ENCODE measurements at regions not wholly inside any gene's neighbourhood (a gene's known extent, or its start where the extent isn't known, plus 50 kb on each side); places are given as distances from the start of the nearest gene placed in this dataset.

- no peak for DNase-seq
Observed at GRCh38 chr9:89698411-89699005, 93.7 kb downstream of the GADD45G start.

DNA sequence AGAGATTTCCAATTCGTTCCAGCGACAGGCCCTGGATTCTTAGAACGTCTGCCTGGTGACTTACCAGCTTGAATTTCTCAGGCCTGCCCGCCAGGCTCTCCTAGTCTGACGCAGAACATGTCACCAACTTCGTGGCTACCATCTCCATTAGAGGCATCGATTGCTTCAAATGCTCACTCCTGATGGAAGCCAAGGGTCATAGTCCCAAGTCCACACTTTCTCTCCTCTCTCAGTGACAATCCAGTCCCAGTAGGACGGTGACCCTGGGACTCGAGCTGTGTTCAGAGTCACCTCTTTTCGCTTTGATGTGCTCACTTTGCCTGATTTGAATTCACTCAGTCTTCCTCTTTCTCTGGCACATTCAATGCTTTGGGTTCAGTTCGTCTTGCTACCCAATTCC lies 94.8 kb downstream of the GADD45G start:
- DNase-seq, result no peak

GRCh38 chr9:89701221-89701798 lies 96.5 kb downstream of the GADD45G start:
- peak; percentile 77 for DNase-seq

DNA sequence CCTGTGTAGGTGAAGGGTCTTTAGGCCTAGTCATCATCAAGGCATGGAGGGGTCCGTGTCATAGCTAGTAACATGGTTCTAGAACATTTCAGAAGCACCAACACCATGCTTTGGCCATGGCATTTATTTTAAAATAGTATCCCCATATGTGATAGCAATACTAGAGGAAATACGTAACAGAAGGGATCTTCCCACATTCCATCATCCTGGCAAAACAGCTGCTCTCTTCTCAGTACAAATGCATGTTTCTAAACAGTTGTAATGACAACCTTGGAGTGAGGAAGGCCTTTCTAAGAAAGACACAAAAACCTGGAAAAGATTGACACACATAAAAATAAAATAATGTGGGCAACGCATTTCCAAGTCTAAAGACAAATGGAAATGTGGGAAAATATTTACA lies 97.6 kb downstream of the GADD45G start:
- DNase-seq, result no peak

- DNase-seq, result no peak
Observed at GRCh38 chr9:89705651-89706050, 100.8 kb downstream of the GADD45G start.

DNA sequence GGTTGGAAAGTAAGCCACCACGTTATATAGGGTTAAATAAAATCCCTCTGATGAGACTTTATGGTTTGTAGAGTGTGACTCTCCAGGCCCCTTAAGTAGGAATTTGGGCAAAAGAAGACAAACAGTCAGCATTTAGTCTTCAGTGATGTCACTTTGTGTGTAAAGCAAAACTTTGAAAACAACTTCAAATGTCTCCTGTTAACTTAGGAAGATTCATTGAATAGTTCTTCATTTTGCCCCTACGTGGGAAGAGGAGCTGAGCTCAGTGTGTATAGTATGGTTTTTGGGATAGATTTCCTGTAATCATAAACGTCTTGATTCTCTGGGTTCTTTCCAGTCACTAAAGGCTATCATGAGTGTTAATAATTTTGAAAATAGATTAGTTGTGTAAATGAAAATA lies 101.3 kb downstream of the GADD45G start:
- no peak for DNase-seq

GRCh38 chr9:89706731-89707191 lies 101.9 kb downstream of the GADD45G start:
- no peak for DNase-seq

DNA sequence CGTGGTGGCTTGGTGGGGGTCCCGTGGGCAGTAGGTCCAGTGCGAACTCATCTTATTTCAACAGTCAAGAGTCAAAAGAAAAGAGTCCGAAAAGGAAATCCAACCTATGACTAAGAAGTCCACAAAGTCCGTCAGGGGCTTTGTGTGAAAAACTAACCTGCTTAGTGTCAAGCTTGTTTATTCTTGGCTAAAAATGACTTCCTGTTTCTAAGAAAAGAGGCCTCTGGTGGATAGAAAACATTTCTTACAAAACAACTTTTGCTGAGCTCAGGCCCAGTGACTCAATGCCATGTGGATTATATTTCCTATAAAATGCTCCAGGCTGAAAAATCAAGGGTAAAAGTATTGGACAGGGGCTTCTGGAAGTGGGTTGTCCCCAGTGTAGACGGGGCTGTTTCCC lies 105.9 kb downstream of the GADD45G start:
- no peak for DNase-seq

- no peak for DNase-seq
Observed at GRCh38 chr9:89711866-89712265, 107.1 kb downstream of the GADD45G start.

GRCh38 chr9:89712283-89712682 lies 107.5 kb downstream of the GADD45G start:
- DNase-seq, result no peak

DNA sequence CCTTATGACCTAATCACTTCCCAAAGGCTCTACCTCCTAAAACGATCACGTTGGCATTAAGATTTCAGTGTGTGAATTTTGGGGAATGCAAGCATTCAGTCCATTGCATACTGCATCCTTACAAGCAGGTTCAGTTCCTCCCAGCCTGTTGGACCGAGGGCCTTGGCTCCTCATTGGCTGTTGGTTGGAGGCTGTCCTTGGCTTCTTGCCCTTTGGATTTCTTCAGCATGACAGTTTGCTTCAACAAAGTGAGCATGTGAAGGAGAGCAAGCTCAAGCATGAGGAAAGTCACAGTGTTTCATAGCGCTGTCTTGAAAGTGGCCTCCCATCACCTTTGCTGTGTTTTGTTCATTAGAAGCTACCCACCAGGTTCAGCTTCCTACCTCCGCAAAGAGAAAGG lies 109.5 kb downstream of the GADD45G start:
- no peak for DNase-seq

- DNase-seq, result peak; percentile 14
Observed at GRCh38 chr9:89715318-89715858, 110.6 kb downstream of the GADD45G start.

DNA sequence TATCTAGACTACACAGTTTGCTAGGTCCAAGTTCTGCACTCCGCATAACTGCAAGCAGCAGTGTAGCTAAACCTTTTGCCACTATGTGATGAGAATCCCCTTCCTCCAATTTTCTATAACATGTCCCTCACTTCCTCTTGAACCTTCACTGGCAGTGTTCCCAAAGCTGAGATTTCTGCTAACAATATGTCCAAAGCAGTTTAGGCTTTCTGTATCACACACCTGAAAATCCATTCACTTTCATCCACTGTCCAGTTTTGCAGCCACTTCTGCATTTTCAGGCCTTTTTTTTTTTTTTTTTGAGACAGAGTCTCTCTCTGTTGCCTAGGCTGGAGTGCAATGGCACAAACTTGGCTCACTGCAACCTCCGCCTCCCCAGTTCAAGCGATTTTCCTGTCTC lies 111.1 kb downstream of the GADD45G start:
- no peak for DNase-seq

- DNase-seq, result no peak
Observed at GRCh38 chr9:89716559-89716958, 111.7 kb downstream of the GADD45G start.

GRCh38 chr9:89718176-89718575 lies 113.4 kb downstream of the GADD45G start:
- DNase-seq, result no peak

GRCh38 chr9:89718651-89719050 lies 113.8 kb downstream of the GADD45G start:
- no peak for DNase-seq

DNA sequence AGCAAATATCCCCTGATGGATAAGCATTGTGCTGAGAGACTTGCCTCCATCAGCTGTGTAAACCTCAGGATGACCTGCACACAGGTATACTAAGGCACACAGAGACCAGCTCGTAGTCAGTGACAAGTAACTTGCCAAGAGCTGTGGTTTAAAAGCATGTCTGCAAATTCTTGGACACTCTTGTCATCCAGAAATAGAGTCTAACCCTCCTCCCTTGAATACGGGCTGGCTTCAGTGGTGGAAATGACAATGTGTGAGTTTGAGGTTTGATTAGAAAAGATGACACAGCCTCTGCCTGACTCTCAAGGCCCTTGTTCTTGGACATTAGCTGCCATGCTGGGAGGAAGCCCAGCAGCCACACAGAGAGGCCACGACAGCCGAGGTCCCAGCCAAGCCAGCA lies 114.4 kb downstream of the GADD45G start:
- no peak for DNase-seq

DNA sequence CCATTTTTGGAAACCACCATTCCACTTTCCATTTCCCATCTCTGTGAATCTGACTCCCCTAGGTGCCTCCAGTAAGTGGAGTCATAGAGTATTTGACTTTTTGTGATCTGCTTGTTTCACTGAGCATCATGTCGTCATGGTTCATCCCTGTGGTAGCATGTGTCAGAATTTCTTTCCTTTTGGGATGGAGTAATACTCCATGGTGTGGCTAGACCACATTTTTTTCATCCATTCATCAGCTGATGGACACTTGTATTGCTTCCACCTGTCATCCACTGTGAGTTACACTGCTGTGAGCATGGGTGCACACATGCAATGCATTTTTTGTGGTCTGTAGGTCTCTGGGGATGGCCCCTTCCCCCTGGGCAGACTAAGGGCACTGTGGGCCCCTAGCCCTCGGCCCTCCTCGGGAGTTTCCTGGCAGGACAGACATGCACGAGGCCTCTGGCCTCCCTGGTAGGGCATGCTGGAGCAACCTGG lies 115.9 kb downstream of the GADD45G start:
- DNase-seq, result no peak

- DNase-seq, result no peak
Observed at GRCh38 chr9:89721176-89721700, 116.4 kb downstream of the GADD45G start.

GRCh38 chr9:89721971-89722530 lies 117.2 kb downstream of the GADD45G start:
- no peak for DNase-seq

DNA sequence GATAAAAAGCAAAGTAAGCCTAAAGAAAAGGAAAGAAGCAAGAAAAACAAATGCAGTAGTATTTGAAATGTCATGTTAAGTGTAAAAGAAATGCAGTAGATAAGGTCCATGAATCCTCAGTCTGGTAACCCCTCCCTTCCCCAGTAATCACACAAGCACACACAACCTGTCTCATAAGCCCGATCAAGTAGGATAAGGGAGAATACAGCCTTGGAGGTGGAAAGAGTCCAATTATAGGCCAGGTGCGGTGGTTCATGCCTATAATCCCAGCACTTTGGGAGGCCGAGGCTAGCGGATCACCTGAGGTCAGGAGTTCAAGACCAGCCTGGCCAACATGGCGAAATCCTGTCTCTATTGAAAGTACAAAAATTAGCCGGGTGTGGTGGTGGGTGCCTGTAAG lies 117.9 kb downstream of the GADD45G start:
- no peak for DNase-seq

DNA sequence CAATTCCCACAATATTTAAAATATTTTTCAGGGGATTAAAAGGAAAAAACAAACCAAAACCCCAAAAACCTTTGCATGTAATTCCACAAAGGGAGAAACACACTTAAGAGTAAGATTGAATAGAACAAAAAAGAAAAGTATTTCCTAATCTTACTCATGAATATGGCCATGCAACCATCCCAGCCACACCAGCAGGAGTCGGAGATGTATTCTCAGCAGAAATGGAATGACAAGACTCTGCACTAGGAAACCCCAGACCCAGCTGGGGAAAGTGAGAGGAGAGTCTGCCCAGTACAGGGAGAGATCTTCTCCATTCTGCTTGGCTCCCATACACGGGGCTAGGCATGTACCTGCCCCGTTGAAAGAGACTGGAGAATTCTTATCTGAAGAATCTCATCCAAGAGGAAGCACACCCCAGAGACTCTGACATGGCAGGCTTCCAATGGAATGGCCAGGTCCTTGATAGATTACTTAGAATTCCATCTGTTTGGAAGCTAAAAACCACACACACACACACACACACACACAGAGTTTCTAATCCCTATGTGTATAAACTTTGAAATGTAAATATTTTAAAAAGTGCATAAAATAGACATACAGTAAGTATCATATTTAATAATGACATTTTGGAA lies 118.8 kb downstream of the GADD45G start:
- DNase-seq, result no peak

- no peak for DNase-seq
Observed at GRCh38 chr9:89724659-89725058, 119.8 kb downstream of the GADD45G start.

- no peak for DNase-seq
Observed at GRCh38 chr9:89725271-89725670, 120.5 kb downstream of the GADD45G start.

Data from CD4-positive, alpha-beta T cell treated with Interleukin-12 subunit alpha and Interleukin-12 subunit beta, for 1 hour (primary cell).